Heart left ventricle (tissue), 16 donors: ENCODE measurements at regions not wholly inside any gene's neighbourhood (a gene's known extent, or its start where the extent isn't known, plus 50 kb on each side); places are given as distances from the start of the nearest gene placed in this dataset.

ENCODE experiments used
- ATAC-seq, 4 donors: fragments of 200-7000 bp; cut with Tn5 transposase; one replicate each; pipeline ENCODE4 v1.9.1; 2020 to 2022; ENCODE audit warnings: moderate library complexity in 4 of 4, mild to moderate bottlenecking in 3 of 4, moderate number of reproducible peaks in 1 of 4
- DNase-seq, 5 donors: peaks; one replicate each; pipeline ENCODE4 v3.0.0-alpha.2; 2020
- H3K27ac ChIP-seq, 12 donors: fragments of 200-600 bp; sonication (generic) in 4 of 12; one replicate each; pipeline versions ENCODE4 v1.5.0 to v1.8.0; 2016 to 2022; ENCODE audit warnings: mild to moderate bottlenecking in 2 of 12
- H3K27me3 ChIP-seq, 9 donors: fragments of 200-600 bp; sonication (generic) in 2 of 9; one replicate each; pipeline versions ENCODE4 v1.5.1 to v1.8.0; 2016 to 2022; ENCODE audit warnings: mild to moderate bottlenecking in 3 of 9
- H3K36me3 ChIP-seq, 9 donors: fragments of 200-600 bp; sonication (generic) in 2 of 9; one replicate each; pipeline versions ENCODE4 v1.5.0 to v1.8.0; 2018 to 2022; ENCODE audit warnings: mild to moderate bottlenecking in 2 of 9
- H3K4me1 ChIP-seq, 12 donors: fragments of 200-600 bp; sonication (generic) in 4 of 12; one replicate each; pipeline versions ENCODE4 v1.5.0 to v1.8.0; 2016 to 2022; ENCODE audit warnings: mild to moderate bottlenecking in 3 of 12
- H3K4me3 ChIP-seq, 12 donors: fragments of 200-600 bp; sonication (generic) in 4 of 12; one replicate each; pipeline versions ENCODE4 v1.5.0 to v1.8.0; 2017 to 2022; ENCODE audit warnings: mild to moderate bottlenecking in 9 of 12, moderate library complexity in 4 of 12
- H3K9me3 ChIP-seq, 12 donors: fragments of 200-600 bp; sonication (generic) in 4 of 12; one replicate each; pipeline versions ENCODE4 v1.5.0 to v1.8.0; 2016 to 2022; ENCODE audit warnings: mild to moderate bottlenecking in 1 of 12
- CTCF ChIP-seq, 12 donors: fragments of 200-600 bp; sonication (generic) in 4 of 12; IDR thresholded peaks; one replicate each; pipeline versions ENCODE4 v1.5.0 to v1.8.0; 2018 to 2022; ENCODE audit warnings: antibody characterized with exemption in 12 of 12, mild to moderate bottlenecking in 5 of 12
- POLR2A ChIP-seq, 2 donors: fragments of 450-650 bp; IDR thresholded peaks; one replicate each; pipeline ENCODE4 v1.6.1; 2017; ENCODE audit warnings: antibody characterized with exemption in 2 of 2, mild to moderate bottlenecking in 2 of 2, moderate library complexity in 2 of 2
- WGBS, 4 donors: extraction: QIAGEN DNeasy Blood & Tissue Kit in 2 of 4; methylation state at CpG; one replicate each; pipeline versions ENCODE4 v1.1.5 to v1.1.7; 2013 to 2018; 5-methylcytosine and 5-hydroxymethylcytosine counted together
- intact Hi-C, 10 donors: fragments of 100-400 bp; cut with DNase I; formaldehyde crosslinking; loops; one replicate each; pipeline versions ENCODE4 v1.11.1 to v1.14.2; 2022
- donor health status: ischemic (EF 13 %, LVEDD 7.1; RV severe dilation, severe dysfunction).
- donor health status: healthy with polysubstance abuse.
- donor health status: DM: no; HTN: yes; CAD: no.
- donor health status: DM: no; HTN: no; CAD: no.
- donor health status: ischemic (EF 25% LVEDD 6.9; RV normal size, moderate dysfunction).
- donor health status: ischemic (EF 25% LVEDD 5.7; RV mildly dilated, moderate dysfunction).
- donor health status: healthy.
- donor health status: DM: yes; HTN: yes; CAD: no.
- donor health status: ischemic (EF 35%, LVEDD 5.7; RV mildly dilated, moderate dysfunction).
- donor health status: nonischemic (EF 11% LVEDD 7.7; RV severe dilation, severe dysfunction).
- donor health status: DM: yes; HTN: yes; CAD: no.
- donor health status: PGD.
- donor health status: ischemic (EF 29% LVEDD 5.4; RV normal size, mild dysfunction).
- donor health status: nonischemic (EF 23%, LVEDD 6.1; RV moderate dilation, normal function).

DNA sequence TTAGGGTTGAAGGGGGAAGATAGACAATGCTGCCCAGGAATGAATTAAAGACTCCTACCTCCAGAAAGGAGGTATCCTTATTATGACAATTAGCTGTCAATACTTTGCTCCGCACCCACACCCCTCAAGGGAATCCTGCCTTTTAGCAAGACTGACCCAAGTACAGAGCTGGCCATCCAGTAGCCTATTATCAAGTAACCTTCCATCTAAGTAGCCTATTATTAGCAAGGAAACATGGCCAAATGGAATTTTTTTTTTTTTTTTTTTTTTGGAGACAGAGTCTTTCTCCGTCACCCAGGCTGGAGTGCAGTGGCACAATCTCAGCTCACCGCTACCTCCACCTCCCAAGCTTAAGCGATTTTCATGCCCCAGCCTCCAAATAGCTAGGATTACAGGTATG is 161.3 kb downstream of the PMP22 start:
- Histone ChIP-seq H3K27ac (peak overlapping the region in 5 of 12 donors; percentile 24 to 49 (median 26)), H3K4me3 (no peak overlapping the region), H3K4me1 (peaks cover 0 to 14% (median 0%) of the 10 kb centered on the region in 12 donors), H3K36me3 (no peaks in the 10 kb centered on the region), H3K9me3 (no peaks in the 10 kb centered on the region), H3K27me3 (no peaks in the 10 kb centered on the region)
- DNase-seq (no peak), ATAC-seq (peak in 3 of 4 donors; percentile 57 to 74 (median 74))
- 64 to 78% (median 66%) methylated on average over 4 of the region's 4 CpGs for WGBS, 4 donors
- no peak for TF ChIP-seq CTCF (IDR thresholded peaks at IDR 0.05)
- no peak for TF ChIP-seq POLR2A (IDR thresholded peaks at IDR 0.05)
- intact Hi-C loops = no loop called here

DNA sequence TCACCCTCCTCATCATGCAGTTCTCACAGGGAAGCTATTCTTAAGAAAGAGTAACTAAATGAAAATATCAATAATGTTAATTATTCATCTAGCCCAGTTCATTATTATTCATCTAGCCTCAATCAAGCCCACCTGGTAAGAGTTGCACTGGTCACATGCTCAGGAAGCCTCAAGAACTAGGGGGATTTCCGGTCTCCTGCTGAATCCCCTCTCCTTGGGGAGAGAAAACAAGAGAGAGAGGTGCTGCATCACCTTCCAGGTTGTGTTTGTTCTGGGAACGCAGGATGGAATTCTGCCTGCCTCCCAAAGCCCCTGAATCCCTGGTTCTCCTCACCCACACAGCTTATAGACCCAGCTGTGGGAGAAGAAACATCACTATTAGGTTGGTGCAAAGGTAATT is 164.0 kb downstream of the PMP22 start:
- no peak for TF ChIP-seq POLR2A (IDR thresholded peaks at IDR 0.05)
- no peak for TF ChIP-seq CTCF (IDR thresholded peaks at IDR 0.05)
- 70 to 89% (median 79%) methylated on average over 2 of the region's 2 CpGs for WGBS, 4 donors

DNA sequence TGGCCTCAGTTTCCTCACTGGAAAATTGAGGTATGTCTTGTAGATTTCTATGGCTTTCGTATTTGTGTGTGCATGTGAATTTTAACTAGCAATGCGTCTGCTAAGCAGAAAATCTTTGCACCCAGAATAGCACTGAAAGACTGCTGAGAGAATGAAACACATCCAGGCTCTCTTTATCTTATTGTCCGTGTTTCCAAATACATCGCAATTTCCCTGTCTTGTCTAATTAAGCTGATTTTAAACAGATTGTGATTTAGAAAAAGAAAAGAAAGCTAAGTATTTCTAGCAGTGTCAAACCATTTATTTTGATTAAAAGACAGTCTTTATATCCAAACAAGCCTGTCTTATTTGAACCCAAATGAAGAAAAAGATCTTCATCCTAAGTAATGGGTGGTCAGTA is 168.6 kb downstream of the PMP22 start:
- Histone ChIP-seq H3K9me3 (peaks cover 0 to 4% (median 0%) of the 10 kb centered on the region in 12 donors), H3K4me3 (no peak overlapping the region), H3K27me3 (no peaks in the 10 kb centered on the region), H3K36me3 (no peaks in the 10 kb centered on the region), H3K27ac (peak overlapping the region in 1 of 12 donors; percentile 38), H3K4me1 (peaks cover 0 to 22% (median 0%) of the 10 kb centered on the region in 12 donors)
- intact Hi-C loops = no loop called here
- ATAC-seq (no peak), DNase-seq (no peak)
- no peak for TF ChIP-seq CTCF (IDR thresholded peaks at IDR 0.05)
- TF ChIP-seq POLR2A (IDR thresholded peaks at IDR 0.05) = no peak
- 28 to 48% (median 46%) methylated on average over 4 of the region's 4 CpGs for WGBS, 4 donors

More for the DNA sequence above, 164.0 kb downstream of the PMP22 start:
- no peaks in the 10 kb centered on the region for H3K36me3 ChIP-seq
- H3K4me1 ChIP-seq = peaks cover 0 to 18% (median 0%) of the 10 kb centered on the region in 12 donors
- intact Hi-C loops = no loop called here
- no peak overlapping the region for H3K27ac ChIP-seq
- DNase-seq = no peak
- H3K9me3 ChIP-seq = no peaks in the 10 kb centered on the region
- no peak overlapping the region for H3K4me3 ChIP-seq
- no peak for ATAC-seq
- H3K27me3 ChIP-seq = no peaks in the 10 kb centered on the region

DNA sequence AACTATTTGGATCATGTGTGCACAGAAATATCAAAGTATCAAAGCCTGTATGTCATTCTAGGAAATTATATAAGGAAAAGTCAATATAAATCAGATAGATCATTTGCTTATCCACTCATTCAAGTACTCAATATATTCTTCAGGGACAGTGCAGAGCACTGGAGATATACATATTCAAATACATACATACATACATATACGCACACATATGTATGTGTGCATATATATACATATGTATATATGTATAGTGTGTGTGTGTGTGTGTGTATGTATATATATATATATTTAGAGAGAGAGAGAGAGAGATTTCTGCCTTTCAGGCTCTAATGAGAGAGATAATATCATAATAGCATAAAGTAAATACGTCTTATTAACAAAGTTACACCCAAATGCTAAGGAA is 169.2 kb downstream of the PMP22 start:
- H3K4me1 ChIP-seq = peaks cover 0 to 22% (median 0%) of the 10 kb centered on the region in 12 donors
- no peak overlapping the region for H3K4me3 ChIP-seq
- WGBS, 4 donors = 84 to 92% (median 88%) methylated on average over 2 of the region's 2 CpGs
- peaks cover 0 to 10% (median 0%) of the 10 kb centered on the region in 12 donors for H3K9me3 ChIP-seq
- peak overlapping the region in 2 of 12 donors; percentile 29 to 38 for H3K27ac ChIP-seq
- ATAC-seq (no peak), DNase-seq (no peak)
- no peak for TF ChIP-seq CTCF (IDR thresholded peaks at IDR 0.05)
- no peaks in the 10 kb centered on the region for H3K36me3 ChIP-seq
- no peaks in the 10 kb centered on the region for H3K27me3 ChIP-seq
- intact Hi-C loops = no loop called here
